Sigmoid colon (tissue), 4 donors: ENCODE measurements at regions not wholly inside any gene's neighbourhood (a gene's known extent, or its start where the extent isn't known, plus 50 kb on each side); places are given as distances from the start of the nearest gene placed in this dataset.

Experiments used
- CTCF ChIP-seq, 4 experiments: fragments of 450-650 bp in 3 of 4; fragments of 200-600 bp in 1 of 4; IDR thresholded peaks; one replicate each; pipeline ENCODE4 v1.5.1; 2016 to 2019; ENCODE audit warnings: antibody characterized with exemption in 4 of 4, mild to moderate bottlenecking in 3 of 4, moderate library complexity in 2 of 4
- EP300 ChIP-seq, 4 donors: sonication (generic); formaldehyde crosslinking; IDR thresholded peaks; one replicate each; pipeline ENCODE4 v1.6.1; 2017; ENCODE audit warnings: antibody characterized with exemption in 4 of 4
- POLR2A ChIP-seq, 2 donors: fragments of 450-650 bp; IDR thresholded peaks; one replicate each; pipeline ENCODE4 v1.6.1; 2016; ENCODE audit warnings: antibody characterized with exemption in 2 of 2, mild to moderate bottlenecking in 2 of 2, moderate library complexity in 2 of 2

- no peak for TF ChIP-seq EP300 (IDR thresholded peaks at IDR 0.05)
- TF ChIP-seq CTCF (IDR thresholded peaks at IDR 0.05) = no peak
- TF ChIP-seq POLR2A (IDR thresholded peaks at IDR 0.05) = no peak
Measured at GRCh38 chr2:65812887-65813286, 380.5 kb upstream of the SPRED2 start.
